ENCODE measurements at regions not wholly inside any gene's neighbourhood (a gene's known extent, or its start where the extent isn't known, plus 50 kb on each side); places are given as distances from the start of the nearest gene placed in this dataset.

DNA sequence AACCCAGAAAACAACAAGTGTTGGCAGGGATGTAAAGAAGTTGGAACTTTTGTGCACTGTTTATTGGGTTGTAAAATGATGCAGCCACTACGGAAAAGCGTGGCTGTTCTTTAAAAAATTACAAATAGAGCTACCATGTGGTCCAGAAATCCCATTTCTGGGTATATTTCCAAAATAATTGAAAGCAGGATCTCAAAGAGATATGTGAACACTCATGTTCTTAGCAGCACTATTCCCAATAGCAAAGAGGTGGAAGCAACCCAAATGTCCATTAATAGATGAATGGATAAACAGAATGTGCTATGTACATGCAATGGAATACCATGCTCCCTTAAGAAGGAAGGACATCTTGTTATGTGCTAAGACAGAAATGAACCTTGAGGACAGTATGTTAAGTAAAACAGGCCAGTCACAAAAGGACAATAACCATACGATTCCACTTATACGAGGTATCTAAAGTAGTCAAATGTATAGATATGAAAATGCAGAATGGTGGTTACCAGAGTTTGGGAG is 249.5 kb downstream of the PHLDA1 start:
- TF ChIP-seq, protein P1, sequence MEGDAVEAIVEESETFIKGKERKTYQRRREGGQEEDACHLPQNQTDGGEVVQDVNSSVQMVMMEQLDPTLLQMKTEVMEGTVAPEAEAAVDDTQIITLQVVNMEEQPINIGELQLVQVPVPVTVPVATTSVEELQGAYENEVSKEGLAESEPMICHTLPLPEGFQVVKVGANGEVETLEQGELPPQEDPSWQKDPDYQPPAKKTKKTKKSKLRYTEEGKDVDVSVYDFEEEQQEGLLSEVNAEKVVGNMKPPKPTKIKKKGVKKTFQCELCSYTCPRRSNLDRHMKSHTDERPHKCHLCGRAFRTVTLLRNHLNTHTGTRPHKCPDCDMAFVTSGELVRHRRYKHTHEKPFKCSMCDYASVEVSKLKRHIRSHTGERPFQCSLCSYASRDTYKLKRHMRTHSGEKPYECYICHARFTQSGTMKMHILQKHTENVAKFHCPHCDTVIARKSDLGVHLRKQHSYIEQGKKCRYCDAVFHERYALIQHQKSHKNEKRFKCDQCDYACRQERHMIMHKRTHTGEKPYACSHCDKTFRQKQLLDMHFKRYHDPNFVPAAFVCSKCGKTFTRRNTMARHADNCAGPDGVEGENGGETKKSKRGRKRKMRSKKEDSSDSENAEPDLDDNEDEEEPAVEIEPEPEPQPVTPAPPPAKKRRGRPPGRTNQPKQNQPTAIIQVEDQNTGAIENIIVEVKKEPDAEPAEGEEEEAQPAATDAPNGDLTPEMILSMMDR (IDR thresholded peaks at IDR 0.05; ENCODE audit: low read depth, low read length, missing input control), result no peak
- no peak for TF ChIP-seq RXRA (IDR thresholded peaks at IDR 0.05)
- TF ChIP-seq FOXA1 (IDR thresholded peaks at IDR 0.05), result no peak
- TF ChIP-seq, protein P2, sequence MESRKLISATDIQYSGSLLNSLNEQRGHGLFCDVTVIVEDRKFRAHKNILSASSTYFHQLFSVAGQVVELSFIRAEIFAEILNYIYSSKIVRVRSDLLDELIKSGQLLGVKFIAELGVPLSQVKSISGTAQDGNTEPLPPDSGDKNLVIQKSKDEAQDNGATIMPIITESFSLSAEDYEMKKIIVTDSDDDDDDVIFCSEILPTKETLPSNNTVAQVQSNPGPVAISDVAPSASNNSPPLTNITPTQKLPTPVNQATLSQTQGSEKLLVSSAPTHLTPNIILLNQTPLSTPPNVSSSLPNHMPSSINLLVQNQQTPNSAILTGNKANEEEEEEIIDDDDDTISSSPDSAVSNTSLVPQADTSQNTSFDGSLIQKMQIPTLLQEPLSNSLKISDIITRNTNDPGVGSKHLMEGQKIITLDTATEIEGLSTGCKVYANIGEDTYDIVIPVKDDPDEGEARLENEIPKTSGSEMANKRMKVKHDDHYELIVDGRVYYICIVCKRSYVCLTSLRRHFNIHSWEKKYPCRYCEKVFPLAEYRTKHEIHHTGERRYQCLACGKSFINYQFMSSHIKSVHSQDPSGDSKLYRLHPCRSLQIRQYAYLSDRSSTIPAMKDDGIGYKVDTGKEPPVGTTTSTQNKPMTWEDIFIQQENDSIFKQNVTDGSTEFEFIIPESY (IDR thresholded peaks at IDR 0.05), result no peak
- TF ChIP-seq JUND (IDR thresholded peaks at IDR 0.05), result no peak
- TF ChIP-seq, protein P3, sequence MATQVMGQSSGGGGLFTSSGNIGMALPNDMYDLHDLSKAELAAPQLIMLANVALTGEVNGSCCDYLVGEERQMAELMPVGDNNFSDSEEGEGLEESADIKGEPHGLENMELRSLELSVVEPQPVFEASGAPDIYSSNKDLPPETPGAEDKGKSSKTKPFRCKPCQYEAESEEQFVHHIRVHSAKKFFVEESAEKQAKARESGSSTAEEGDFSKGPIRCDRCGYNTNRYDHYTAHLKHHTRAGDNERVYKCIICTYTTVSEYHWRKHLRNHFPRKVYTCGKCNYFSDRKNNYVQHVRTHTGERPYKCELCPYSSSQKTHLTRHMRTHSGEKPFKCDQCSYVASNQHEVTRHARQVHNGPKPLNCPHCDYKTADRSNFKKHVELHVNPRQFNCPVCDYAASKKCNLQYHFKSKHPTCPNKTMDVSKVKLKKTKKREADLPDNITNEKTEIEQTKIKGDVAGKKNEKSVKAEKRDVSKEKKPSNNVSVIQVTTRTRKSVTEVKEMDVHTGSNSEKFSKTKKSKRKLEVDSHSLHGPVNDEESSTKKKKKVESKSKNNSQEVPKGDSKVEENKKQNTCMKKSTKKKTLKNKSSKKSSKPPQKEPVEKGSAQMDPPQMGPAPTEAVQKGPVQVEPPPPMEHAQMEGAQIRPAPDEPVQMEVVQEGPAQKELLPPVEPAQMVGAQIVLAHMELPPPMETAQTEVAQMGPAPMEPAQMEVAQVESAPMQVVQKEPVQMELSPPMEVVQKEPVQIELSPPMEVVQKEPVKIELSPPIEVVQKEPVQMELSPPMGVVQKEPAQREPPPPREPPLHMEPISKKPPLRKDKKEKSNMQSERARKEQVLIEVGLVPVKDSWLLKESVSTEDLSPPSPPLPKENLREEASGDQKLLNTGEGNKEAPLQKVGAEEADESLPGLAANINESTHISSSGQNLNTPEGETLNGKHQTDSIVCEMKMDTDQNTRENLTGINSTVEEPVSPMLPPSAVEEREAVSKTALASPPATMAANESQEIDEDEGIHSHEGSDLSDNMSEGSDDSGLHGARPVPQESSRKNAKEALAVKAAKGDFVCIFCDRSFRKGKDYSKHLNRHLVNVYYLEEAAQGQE (IDR thresholded peaks at IDR 0.05), result no peak

All from liver (tissue), 3 donors.